ENCODE measurements at regions not wholly inside any gene's neighbourhood (a gene's known extent, or its start where the extent isn't known, plus 50 kb on each side); places are given as distances from the start of the nearest gene placed in this dataset.
A peak's percentile ranks its signal among the peaks of the same experiment; 100 is the strongest.
"Not testable (repeated sequence)": the region's sequence is repeated elsewhere in the genome, so short reads cannot be mapped to it uniquely, and the experiment has no call there.

DNA sequence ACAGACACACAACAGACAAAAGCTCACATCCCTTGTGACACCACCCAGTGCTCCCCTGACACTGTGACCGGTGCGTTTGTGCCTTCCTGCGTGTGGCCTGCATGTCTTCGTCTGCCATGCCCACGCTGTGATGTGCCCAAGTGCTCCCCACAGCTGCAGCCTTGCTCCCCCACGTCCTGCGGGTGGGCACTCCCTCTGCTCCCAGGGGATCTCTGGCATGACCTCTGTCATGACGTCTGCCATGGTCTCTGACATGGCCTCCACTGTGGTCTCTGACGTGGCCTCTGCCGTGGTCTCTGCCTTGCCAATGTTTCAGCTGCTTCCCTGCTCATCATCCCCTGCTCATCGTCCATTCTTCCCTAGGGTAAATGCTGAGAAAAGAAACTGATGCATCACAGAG is 200.9 kb downstream of the DLL1 start:
- H3K4me1 ChIP-seq (ENCODE audit: control insufficient read depth in 2 of 2, insufficient read depth in 2 of 2, low read length in 1 of 2), result peaks cover 0 to 7% of the 10 kb centered on the region in 2 donors
- no peaks in the 10 kb centered on the region for H3K36me3 ChIP-seq (ENCODE audit: control insufficient read depth in 2 of 2, insufficient read depth in 2 of 2, low read length in 1 of 2)
- no peaks in the 10 kb centered on the region for H3K9me3 ChIP-seq (ENCODE audit: control insufficient read depth in 2 of 2, insufficient read depth in 1 of 2, low read depth in 1 of 2, low read length in 1 of 2)
- no peak overlapping the region for H3K4me3 ChIP-seq (ENCODE audit: low read depth in 1 of 2, low read length in 2 of 2)
- H3K27me3 ChIP-seq (ENCODE audit: control insufficient read depth in 1 of 2, insufficient read depth in 2 of 2, low read length in 2 of 2), result no peaks in the 10 kb centered on the region
- no peak overlapping the region for H3K27ac ChIP-seq (ENCODE audit: low read depth in 2 of 2, low read length in 1 of 2)
- 72 to 77% methylated on average over 11 of the region's 11 CpGs for WGBS, 2 donors

DNA sequence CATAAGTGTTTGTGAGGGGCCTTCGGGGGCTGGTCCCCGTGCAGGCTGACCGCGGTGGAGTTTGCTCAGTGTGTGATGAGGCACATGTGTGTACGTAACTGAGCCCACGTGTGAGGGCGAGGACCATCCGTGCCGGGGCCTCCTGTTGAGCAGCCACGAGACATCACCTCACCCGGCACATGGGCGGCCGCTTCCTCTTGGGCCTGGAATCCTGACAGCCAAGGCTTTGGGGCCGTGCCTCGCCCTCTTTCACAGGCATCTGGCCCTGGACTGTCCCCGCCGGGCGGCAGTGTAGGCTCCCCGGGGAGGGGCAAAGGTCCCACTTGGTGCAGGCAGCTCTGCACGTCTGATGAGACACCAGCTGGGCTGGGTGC is 202.3 kb downstream of the DLL1 start:
- no peaks in the 10 kb centered on the region for H3K27me3 ChIP-seq (ENCODE audit: control insufficient read depth in 1 of 2, insufficient read depth in 2 of 2, low read length in 2 of 2)
- 73 to 84% methylated on average over 20 of the region's 20 CpGs for WGBS, 2 donors

DNA sequence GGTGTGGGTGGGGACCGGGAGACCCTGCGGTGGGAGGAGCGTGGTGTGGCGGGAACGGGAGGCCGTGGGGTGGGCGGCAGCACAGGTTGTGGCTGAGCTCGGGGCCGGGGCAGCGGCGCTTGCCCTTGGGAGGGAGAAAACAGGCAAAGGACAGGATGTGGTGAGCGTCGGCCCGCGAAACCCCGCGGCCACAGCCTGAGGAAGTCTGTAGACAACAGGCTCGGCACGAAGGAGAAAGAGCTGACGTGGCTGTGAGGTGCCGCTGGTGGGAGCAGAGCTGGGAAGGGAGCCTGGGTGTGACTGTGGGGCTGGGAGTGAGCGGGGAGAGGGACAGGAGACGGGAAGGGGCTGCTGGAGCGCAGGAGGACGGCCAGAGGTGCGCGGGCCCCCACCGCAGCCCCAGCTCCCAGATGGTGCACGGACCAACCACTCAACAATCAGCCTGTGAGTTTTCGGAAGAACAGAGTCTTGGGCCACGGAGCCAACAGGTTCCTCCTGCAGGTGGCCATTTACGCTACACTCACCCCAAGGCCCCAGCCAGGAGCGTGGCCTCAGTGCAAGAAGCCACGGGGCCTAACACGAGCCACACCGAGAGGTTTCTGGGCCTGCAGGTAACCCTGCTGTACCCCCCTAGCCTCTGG is 202.8 kb downstream of the DLL1 start:
- Histone ChIP-seq H3K36me3 (ENCODE audit: control insufficient read depth in 2 of 2, insufficient read depth in 2 of 2, low read length in 1 of 2) (no peaks in the 10 kb centered on the region), H3K27ac (ENCODE audit: low read depth in 2 of 2, low read length in 1 of 2) (peak overlapping the region in 1 of 2 donors; percentile 44), H3K27me3 (ENCODE audit: control insufficient read depth in 1 of 2, insufficient read depth in 2 of 2, low read length in 2 of 2) (no peaks in the 10 kb centered on the region), H3K4me1 (ENCODE audit: control insufficient read depth in 2 of 2, insufficient read depth in 2 of 2, low read length in 1 of 2) (peaks cover 0 to 4% of the 10 kb centered on the region in 2 donors), H3K4me3 (ENCODE audit: low read depth in 1 of 2, low read length in 2 of 2) (peak overlapping the region in 1 of 2 donors; percentile 21), H3K9me3 (ENCODE audit: control insufficient read depth in 2 of 2, insufficient read depth in 1 of 2, low read depth in 1 of 2, low read length in 1 of 2) (no peaks in the 10 kb centered on the region)
- WGBS, 2 donors, result 69 to 75% methylated on average over 33 to 36 of the region's 36 CpGs

More for the DNA sequence above, 202.3 kb downstream of the DLL1 start:
- H3K27ac ChIP-seq (ENCODE audit: low read depth in 2 of 2, low read length in 1 of 2), result no peak overlapping the region
- H3K9me3 ChIP-seq (ENCODE audit: control insufficient read depth in 2 of 2, insufficient read depth in 1 of 2, low read depth in 1 of 2, low read length in 1 of 2), result no peaks in the 10 kb centered on the region
- H3K4me1 ChIP-seq (ENCODE audit: control insufficient read depth in 2 of 2, insufficient read depth in 2 of 2, low read length in 1 of 2), result peaks cover 0 to 4% of the 10 kb centered on the region in 2 donors
- H3K4me3 ChIP-seq (ENCODE audit: low read depth in 1 of 2, low read length in 2 of 2), result no peak overlapping the region
- H3K36me3 ChIP-seq (ENCODE audit: control insufficient read depth in 2 of 2, insufficient read depth in 2 of 2, low read length in 1 of 2), result no peaks in the 10 kb centered on the region

DNA sequence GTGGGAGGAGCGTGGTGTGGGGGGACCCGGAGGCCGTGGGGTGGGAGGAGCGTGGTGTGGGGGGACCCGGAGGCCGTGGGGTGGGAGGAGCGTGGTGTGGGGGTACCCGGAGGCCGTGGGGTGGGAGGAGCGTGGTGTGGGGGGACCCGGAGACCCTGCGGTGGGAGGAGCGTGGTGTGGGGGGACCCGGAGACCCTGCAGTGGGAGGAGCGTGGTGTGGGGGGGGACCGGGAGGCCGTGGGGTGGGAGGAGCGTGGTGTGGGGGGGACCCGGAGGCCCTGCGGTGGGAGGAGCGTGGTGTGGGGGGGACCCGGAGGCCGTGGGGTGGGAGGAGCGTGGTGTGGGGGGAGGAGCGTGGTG is 203.5 kb downstream of the DLL1 start:
- H3K4me1 ChIP-seq (ENCODE audit: control insufficient read depth in 2 of 2, insufficient read depth in 2 of 2, low read length in 1 of 2); H3K4me3 ChIP-seq (ENCODE audit: low read depth in 1 of 2, low read length in 2 of 2); H3K9me3 ChIP-seq (ENCODE audit: control insufficient read depth in 2 of 2, insufficient read depth in 1 of 2, low read depth in 1 of 2, low read length in 1 of 2); H3K27me3 ChIP-seq (ENCODE audit: control insufficient read depth in 1 of 2, insufficient read depth in 2 of 2, low read length in 2 of 2); H3K36me3 ChIP-seq (ENCODE audit: control insufficient read depth in 2 of 2, insufficient read depth in 2 of 2, low read length in 1 of 2): not testable (repeated sequence)
- peak overlapping the region in 1 of 2 donors; percentile 65 for H3K27ac ChIP-seq (ENCODE audit: low read depth in 2 of 2, low read length in 1 of 2)
- 88 to 92% methylated on average over 15 to 22 of the region's 25 CpGs for WGBS, 2 donors

DNA sequence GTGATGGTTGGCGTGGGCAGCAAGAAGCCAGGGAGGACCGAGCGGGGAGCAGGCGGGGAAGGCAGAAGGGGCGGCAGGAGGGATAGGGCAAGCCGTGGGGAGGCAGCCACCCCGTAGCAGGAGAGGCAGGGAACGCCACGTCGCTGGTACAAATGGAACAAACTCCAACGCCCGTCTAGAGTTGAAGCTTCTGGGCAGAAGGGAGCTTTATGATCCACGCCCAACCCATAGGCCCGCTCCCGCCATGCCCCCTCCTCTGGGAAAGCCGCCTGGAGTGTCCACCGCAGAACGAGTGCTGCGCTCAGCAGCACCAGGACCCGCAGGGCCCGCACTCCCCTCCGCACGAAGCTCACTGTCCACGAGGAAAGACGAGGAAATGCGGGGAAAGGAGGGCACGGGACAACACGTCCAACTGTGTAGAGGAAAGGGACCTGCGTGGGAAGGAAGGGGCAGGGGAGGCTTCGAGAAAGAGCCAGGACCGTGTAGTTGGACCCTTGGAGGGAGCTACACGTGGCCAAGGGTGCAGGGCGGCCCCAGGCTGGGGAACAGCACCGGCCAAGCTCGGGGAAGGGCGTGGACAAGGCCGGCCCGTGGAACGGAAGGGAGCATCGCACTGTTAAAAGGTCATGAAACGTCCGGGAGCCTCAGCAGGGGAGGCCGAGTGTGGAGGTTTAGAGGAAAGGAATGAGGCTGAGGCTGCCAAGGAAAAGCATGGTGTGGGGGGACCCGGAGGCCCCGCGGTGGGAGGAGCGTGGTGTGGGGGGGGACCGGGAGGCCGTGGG is 204.0 kb downstream of the DLL1 start:
- peak overlapping the region; percentile 53 to 65 for H3K27ac ChIP-seq (ENCODE audit: low read depth in 2 of 2, low read length in 1 of 2)
- 90 to 92% methylated on average over 49 of the region's 49 CpGs for WGBS, 2 donors
- no peak overlapping the region for H3K4me3 ChIP-seq (ENCODE audit: low read depth in 1 of 2, low read length in 2 of 2)
- no peaks in the 10 kb centered on the region for H3K36me3 ChIP-seq (ENCODE audit: control insufficient read depth in 2 of 2, insufficient read depth in 2 of 2, low read length in 1 of 2)
- H3K9me3 ChIP-seq (ENCODE audit: control insufficient read depth in 2 of 2, insufficient read depth in 1 of 2, low read depth in 1 of 2, low read length in 1 of 2), result no peaks in the 10 kb centered on the region
- no peaks in the 10 kb centered on the region for H3K27me3 ChIP-seq (ENCODE audit: control insufficient read depth in 1 of 2, insufficient read depth in 2 of 2, low read length in 2 of 2)
- H3K4me1 ChIP-seq (ENCODE audit: control insufficient read depth in 2 of 2, insufficient read depth in 2 of 2, low read length in 1 of 2), result peaks cover 0 to 4% of the 10 kb centered on the region in 2 donors

GRCh38 chr6:170085475-170086401 is 205.1 kb downstream of the DLL1 start:
- Histone ChIP-seq H3K36me3 (ENCODE audit: control insufficient read depth in 2 of 2, insufficient read depth in 2 of 2, low read length in 1 of 2) (no peaks in the 10 kb centered on the region), H3K4me1 (ENCODE audit: control insufficient read depth in 2 of 2, insufficient read depth in 2 of 2, low read length in 1 of 2) (peaks cover 0 to 4% of the 10 kb centered on the region in 2 donors), H3K27ac (ENCODE audit: low read depth in 2 of 2, low read length in 1 of 2) (peak overlapping the region; percentile 48 to 80), H3K9me3 (ENCODE audit: control insufficient read depth in 2 of 2, insufficient read depth in 1 of 2, low read depth in 1 of 2, low read length in 1 of 2) (no peaks in the 10 kb centered on the region), H3K27me3 (ENCODE audit: control insufficient read depth in 1 of 2, insufficient read depth in 2 of 2, low read length in 2 of 2) (no peaks in the 10 kb centered on the region), H3K4me3 (ENCODE audit: low read depth in 1 of 2, low read length in 2 of 2) (no peak overlapping the region)
- 70 to 79% methylated on average over 26 of the region's 26 CpGs for WGBS, 2 donors

DNA sequence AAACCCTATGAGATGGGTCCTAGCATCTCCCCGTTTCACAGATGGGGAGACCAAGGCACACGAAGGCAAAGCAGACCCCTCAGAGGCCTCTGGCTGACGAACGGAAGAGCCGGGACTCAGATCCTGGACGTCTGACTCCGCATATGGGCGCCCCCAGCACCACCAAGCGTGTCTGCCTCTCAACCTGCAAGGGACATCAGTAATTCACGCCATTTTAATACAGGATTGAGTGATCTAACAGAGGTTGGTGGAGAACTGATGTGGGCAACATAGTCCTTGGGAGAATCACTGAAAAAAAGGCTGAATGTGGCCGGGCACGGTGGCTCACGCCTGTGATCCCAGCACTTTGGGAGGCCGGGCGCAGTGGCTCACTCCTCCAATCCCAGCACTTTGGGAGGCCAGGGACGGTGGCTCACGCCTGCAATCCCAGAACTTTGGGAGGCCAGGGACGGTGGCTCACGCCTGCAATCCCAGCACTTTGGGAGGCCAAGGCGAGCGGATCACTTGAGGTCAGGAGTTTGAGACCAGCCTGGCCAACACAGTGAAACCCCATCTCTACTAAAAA is 206.6 kb downstream of the DLL1 start:
- Histone ChIP-seq H3K27ac (ENCODE audit: low read depth in 2 of 2, low read length in 1 of 2) (no peak overlapping the region), H3K27me3 (ENCODE audit: control insufficient read depth in 1 of 2, insufficient read depth in 2 of 2, low read length in 2 of 2) (no peaks in the 10 kb centered on the region), H3K4me3 (ENCODE audit: low read depth in 1 of 2, low read length in 2 of 2) (no peak overlapping the region), H3K9me3 (ENCODE audit: control insufficient read depth in 2 of 2, insufficient read depth in 1 of 2, low read depth in 1 of 2, low read length in 1 of 2) (no peaks in the 10 kb centered on the region), H3K4me1 (ENCODE audit: control insufficient read depth in 2 of 2, insufficient read depth in 2 of 2, low read length in 1 of 2) (peaks cover 0 to 2% of the 10 kb centered on the region in 2 donors), H3K36me3 (ENCODE audit: control insufficient read depth in 2 of 2, insufficient read depth in 2 of 2, low read length in 1 of 2) (no peaks in the 10 kb centered on the region)
- WGBS, 2 donors, result 93% methylated on average over 18 to 21 of the region's 21 CpGs

DNA sequence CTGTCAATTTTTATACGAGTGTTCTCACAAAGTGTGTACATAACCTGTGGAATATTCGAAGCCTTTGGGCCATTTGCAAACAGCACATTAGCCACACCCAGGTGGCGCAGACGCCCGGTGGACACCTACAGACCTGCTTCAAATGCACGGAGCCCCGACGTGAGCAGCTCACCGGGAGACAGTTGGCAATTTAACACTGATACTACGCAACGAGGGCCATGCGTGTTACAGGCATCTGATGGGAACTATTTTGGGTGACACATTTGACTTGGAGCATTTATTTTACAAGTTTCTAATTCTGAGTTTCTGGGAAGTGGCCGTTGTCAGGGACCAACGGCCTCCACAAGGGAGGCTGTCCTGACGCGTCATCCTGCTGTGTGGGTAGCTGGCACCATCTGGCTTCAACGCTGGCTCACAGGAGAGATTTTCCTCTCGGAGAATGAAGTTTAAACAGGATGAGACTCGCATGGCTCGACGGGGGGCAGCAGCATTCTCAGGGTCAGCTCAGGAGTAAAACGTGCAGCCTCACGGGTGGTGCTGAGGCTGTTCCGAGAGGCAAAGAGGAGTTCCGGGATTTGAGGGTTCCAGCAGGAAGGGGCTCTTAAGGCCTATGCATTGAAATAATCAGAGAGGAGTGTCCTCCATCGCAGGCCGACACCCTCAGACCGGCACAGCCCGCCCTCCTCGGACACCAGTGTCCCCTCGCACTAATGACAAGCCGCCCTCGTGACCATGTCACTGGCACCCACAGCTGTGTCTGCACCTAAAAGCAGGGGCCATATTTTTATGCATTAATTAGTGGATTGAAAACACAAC is 207.4 kb downstream of the DLL1 start:
- H3K27me3 ChIP-seq (ENCODE audit: control insufficient read depth in 1 of 2, insufficient read depth in 2 of 2, low read length in 2 of 2), result no peaks in the 10 kb centered on the region
- no peaks in the 10 kb centered on the region for H3K9me3 ChIP-seq (ENCODE audit: control insufficient read depth in 2 of 2, insufficient read depth in 1 of 2, low read depth in 1 of 2, low read length in 1 of 2)
- H3K4me3 ChIP-seq (ENCODE audit: low read depth in 1 of 2, low read length in 2 of 2), result no peak overlapping the region
- H3K4me1 ChIP-seq (ENCODE audit: control insufficient read depth in 2 of 2, insufficient read depth in 2 of 2, low read length in 1 of 2), result peaks cover 0 to 2% of the 10 kb centered on the region in 2 donors
- H3K36me3 ChIP-seq (ENCODE audit: control insufficient read depth in 2 of 2, insufficient read depth in 2 of 2, low read length in 1 of 2), result no peaks in the 10 kb centered on the region
- WGBS, 2 donors, result 88 to 89% methylated on average over 33 of the region's 33 CpGs
- H3K27ac ChIP-seq (ENCODE audit: low read depth in 2 of 2, low read length in 1 of 2), result no peak overlapping the region

Measured in esophagus (tissue), 2 donors.